GM21576 (cell line): ENCODE measurements at regions not wholly inside any gene's neighbourhood (a gene's known extent, or its start where the extent isn't known, plus 50 kb on each side); places are given as distances from the start of the nearest gene placed in this dataset.
"Not testable (repeated sequence)": the region's sequence is repeated elsewhere in the genome, so short reads cannot be mapped to it uniquely, and the experiment has no call there.

Source experiments
- ATAC-seq: cut with Tn5 transposase; IDR thresholded peaks from one replicate; pipeline ENCODE4 v1.9.1; 2021; ENCODE audit warnings: mild to moderate bottlenecking, moderate library complexity; ENCODE audit not compliant: unreplicated experiment

DNA sequence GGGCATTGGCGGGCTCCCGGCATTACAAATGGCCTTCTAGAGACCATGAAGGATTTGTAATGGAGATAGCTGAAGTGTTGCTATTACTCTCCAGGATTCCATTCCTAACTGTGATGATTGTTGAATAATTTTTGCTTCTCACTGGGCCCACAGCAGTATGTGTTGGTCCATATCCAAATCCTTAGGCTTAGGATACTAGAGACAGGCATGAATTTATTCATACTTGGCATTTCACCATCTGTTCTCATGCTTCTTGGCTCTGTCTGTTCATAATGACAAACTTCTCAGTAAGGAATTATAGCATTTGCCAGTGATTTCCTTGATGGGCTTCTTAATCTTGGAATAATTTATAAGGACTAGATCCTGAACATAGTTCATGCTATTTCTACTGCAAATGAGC is 832.9 kb downstream of the C12orf50 start:
- no peak for ATAC-seq

DNA sequence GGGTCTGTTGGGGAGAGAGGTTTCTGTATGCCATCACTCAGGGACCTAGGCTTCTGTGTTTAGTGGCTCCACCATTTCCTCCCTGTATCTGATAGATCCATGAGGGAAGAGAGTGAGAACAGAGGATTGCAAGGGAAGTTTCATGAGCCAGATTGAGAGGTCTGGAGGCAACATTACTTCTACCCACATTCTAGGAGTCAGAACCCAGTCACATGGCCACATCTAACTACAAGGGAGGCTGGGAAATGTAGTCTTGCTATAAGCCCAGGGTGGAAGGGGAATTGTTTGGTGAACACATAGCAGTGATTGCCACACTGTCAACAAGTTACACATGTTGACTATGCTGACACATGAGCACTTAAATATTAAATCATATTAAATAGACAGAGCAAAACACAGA is 834.8 kb downstream of the C12orf50 start:
- ATAC-seq, result not testable (repeated sequence)

DNA sequence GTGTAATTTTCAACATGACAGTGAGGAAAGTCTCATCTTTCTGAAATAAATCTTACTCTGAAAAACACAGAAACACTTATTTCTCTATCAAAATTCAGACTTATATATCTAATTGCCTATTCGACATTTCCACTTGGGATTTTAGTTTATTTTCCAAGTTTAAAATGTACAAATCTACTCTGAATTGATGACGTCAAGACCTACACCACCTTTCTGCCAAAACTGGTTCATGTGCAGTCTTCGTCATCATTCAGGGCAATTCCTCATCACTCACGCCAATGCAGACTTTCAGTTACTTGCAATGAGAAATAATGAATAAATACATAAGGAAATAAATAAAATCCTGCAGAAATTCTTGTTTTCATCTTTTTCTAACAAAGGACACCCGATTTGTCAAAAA is 843.8 kb downstream of the C12orf50 start:
- no peak for ATAC-seq

DNA sequence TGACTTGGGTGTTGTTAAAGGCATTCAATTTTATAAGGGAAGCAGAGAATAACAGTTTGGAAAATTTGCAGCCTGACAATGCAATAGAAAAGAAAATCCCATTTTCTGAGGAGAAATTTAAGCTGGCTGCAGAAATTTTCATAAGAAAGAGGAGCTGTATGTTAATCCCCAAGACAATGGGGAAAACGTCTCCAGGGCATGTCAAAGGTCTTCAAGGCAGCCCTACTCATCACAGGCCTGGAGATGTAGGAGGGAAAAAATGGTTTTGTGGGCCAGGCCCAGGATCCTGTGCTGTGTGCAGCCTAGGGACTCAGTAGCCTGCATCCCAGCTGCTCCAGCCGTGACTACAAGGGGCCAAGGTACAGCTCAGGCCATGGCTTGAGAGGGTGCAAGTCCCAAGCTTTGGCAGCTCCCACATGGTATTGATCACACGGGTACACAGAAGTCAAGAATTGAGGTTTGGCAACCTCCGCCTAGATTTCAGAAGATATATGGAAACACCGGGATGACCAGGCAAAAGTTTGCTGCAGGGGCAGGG is 846.4 kb downstream of the C12orf50 start:
- no peak for ATAC-seq

DNA sequence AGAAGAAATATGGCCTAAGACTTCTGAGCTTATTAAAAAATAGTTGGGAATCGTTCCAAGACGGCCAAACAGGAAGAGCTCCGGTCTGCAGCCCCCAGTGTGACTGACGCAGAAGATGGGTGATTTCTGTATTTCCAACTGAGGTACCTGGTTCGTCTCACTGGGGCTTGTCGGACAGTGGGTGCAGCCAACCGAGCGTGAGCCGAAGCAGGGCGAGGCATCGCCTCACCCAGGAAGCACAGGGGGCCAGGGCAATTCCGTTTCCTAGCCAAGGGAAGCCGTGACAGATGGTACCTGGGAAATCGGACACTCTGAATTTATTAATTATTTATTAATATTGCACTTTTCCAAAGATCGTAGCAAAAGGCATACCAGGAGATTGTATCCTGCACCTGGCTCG is 857.8 kb downstream of the C12orf50 start:
- no peak for ATAC-seq

DNA sequence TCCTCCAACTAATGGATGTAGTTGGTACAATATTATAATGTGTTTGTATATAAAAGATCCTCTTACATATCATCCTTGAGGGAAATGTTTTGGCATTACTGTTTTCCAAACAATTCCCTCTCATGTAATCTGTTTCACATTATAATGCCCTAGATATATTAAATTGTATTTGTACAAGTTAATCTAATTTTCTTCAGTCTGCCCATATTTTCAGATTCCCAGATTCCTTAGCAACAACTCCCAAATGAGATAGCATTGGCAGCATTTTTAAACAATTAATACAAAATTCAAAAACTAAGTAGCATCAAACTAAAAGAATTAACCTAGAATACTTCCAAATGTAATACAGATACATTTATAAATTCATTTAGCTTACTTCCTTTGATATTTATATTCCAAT is 860.2 kb downstream of the C12orf50 start:
- no peak for ATAC-seq

DNA sequence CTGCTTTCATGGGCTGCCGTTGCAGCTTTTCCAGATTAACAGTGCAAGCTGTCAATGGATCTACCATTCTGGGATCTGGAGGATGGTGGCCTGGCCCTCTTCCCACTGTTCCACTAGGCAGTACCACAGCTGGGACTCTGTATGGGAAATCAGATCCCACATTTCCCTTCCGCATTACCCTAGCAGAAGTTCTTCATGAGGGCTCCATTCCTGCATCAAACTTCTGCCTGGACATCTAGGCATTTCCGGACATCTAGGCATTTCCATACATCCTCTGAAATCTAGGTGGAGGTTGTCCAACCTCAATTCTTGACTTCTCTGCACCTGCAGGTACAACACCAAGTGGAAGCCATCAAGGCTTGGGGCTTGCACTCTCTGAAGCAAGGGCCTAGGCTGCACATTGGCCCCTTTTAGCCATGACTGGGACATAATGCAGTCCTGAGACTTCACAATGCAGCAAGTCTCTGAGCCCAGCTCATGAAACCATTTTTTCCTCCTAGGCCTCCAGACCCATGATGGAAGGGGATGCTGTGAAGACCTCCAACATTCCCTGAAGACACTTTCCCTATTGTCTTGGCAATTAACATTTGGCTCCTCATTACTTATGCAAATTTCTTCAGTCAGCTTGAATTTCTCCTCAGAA is 863.3 kb downstream of the C12orf50 start:
- no peak for ATAC-seq

DNA sequence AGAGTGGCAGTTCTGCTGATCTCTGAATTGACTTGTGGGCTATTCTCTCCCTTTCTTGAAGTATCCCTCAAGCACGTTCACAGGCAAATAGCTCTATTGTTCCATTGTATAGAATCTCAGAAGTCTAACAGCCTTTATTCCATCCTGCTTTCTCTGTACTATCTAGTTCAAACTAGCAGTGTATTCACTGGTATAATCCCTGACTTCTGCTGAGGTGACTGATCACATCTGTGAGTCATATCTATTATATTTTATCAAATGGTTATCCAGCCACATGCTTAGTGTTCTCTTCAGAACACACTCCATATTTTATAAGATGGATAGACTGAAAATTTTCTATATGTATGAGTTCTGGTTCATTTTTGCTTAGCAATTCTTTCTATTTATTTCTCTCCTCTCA is 866.1 kb downstream of the C12orf50 start:
- no peak for ATAC-seq

DNA sequence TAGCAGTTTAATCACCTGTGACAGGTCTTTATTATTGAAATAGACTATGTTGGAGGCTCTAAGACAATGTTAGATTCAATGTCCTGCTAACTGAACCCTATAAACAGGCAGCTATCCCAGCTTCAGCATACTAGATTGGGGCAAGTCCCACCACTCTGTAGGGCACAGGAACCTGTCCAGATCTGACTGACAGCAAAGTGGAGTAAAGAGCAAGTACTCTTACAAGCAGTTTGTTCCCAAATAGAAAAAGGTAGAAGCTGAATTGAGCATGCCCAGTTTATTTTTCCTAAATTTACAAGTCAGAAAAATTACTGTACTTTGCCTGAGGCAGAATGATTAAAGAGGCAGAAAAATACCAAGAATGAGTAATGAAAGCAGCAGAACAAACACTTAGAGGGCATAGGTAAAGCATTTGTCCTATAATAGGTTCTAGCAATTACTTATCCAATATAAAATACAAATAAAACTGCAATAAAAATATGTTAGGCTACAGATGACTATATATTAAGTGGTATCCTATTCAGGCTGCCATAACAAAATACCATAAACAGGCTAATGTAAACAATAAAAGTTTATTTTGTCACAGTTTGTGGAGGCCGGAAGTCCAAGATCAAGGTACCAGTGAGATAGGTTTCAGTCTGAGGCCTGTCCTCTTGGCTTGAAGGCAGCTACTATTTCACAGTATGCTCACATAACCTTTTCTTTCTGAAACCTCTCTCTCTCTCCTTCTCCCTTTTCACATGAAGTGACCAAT is 868.2 kb downstream of the C12orf50 start:
- no peak for ATAC-seq

DNA sequence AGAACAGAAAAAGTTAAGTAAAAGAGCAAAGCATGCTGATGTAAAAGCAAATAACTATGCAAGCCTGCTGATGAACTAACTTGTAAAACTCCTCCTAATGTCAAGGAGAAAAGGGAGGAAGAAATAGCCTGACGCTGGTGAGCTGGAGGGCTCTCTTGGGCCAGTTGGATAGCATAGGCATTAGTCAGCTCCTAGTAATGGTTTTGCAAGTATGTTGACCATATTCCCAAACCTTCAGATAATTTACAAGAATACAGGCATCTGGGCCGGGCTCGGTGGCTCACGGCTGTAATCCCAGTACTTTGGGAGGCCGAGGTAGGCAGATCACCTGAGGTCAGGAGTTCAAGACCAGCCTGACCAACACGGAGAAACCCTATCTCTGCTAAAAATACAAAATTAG is 871.4 kb downstream of the C12orf50 start:
- ATAC-seq, result no peak

DNA sequence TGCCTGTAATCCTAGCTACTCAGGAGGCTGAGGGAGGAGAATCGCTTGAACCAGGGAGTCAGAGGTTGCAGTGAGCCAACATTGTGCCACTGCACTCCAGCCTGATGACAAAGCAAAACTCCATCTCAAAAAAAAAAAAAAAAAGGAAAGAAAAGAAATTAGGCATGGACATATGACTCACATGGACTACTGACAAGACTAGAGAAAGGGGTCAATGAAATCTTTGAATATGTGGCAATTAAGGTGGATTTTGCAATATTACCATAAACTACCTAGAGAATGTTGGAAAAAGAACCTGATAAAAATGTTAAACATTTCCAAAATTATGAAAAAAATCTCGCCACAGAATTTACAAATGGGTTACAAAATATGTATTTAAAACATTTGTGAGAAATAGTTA is 873.6 kb downstream of the C12orf50 start:
- ATAC-seq, result no peak

DNA sequence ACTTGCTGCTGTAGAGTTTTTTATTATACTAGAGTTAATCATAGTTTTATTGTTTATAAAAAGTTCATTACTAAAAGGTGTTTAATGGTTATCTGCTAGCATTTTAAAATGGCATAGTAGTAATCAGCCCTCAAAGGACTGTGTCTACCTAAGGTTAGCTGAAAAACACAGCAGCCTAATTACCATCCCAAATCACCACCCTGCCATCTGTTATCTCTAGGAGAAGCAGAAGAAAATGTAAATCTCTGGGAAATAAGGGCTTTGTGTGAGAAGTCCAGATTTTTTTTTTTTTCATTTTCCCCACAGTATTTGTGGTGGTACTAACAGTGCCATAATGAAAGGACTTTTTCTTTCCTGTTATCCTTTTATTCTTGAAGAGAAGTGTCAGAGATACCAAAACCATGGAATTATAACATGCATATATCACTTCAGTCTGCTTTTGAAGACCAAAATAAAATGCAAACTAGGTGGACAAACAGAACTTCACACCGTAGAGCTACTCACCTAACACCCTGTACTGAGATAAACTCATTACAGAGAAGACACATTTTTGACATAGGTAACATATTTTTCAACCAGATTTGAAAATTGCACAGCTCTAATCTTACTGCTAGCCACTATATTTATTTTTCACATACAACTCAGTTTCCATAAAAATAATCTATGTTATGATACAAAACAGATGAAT is 876.2 kb downstream of the C12orf50 start:
- ATAC-seq, result no peak

DNA sequence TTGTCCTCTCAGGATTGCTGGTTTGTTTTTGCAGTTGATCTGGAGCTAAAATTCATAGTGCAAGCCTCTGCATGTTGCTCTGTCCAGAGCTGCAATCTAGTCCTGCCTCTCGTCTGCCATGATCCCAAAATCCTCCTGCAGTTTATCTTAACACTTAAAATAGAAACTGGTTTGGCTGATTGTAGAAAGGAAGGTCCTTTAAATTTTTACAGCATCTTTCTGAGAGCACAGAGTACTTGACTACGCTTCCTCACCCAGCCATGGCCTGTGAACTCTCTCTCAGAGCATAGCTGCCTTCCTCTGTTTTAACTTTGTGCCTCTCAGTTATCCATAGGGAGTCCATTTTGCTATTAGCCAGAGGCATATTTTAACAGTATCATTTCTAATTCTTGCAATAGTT is 877.1 kb downstream of the C12orf50 start:
- no peak for ATAC-seq

DNA sequence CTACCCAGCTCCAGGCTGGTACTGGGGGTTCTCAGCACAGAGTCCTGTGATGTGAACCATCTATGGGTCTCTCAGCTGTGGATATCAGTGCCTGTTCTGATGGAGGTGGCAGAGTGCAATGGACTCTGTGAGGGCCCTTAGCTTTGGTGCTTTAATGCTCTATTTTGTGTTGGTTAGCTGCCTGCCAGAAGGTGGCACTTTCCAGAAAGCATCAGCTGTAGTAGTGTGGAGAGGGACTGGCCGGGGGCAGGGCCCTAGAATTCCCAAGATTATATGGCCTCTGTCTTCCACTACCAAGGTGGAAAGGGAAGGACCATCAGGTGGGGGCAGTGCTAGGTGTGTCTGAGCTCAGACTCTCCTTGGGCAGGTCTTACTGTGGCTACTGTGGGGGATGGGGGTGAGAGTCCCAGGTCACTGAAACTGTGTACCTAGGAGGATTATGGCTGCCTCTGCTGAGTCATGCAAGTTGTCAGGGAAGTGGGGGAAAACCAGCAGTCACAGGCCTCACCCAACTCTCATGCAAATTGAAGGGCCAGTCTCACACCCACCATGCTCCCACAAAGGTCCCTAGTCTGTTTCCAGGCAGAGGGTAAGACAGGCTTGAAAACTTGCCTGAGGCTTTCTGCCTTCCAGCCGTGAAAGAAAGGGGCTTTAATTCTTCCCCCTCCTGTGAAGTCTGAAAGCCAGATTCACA is 878.1 kb downstream of the C12orf50 start:
- peak; percentile 64 for ATAC-seq

DNA sequence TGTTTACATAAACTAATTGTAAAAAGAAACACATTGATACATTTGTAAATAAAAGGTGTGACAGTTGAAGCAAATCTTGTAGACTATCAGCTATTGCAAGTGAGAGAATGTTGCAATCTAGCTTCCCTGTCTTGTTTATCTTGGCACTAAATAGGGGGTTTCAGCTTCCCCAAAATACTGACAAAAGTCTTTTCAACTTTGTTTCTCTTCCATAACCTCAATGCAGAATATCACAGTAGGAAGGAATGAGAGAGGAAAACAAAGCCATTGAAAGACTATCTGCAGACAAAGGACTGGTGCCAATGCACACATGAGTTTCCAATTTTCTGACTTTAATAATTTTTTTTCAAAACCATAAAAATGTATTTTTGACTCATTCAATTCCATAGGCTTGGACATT is 886.2 kb upstream of the MGAT4C start:
- no peak for ATAC-seq

DNA sequence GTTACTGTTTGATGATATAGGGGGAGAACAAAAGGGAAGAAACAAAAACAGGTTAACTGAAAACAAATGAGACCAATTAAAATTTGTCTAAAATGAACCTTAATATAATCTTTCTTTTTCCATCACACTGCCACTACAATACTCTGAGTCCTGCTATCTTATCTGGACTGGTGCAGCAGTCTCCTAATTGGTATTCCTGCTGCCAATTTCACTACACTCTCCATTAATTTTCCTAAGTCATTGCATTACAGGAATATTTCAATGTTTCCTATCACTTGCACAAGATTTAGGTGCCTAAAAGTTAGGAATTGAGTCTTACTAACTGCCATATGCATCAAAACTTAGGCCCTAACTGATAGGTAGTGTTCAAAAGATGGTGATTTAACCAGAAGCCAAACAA is 884.9 kb upstream of the MGAT4C start:
- no peak for ATAC-seq

DNA sequence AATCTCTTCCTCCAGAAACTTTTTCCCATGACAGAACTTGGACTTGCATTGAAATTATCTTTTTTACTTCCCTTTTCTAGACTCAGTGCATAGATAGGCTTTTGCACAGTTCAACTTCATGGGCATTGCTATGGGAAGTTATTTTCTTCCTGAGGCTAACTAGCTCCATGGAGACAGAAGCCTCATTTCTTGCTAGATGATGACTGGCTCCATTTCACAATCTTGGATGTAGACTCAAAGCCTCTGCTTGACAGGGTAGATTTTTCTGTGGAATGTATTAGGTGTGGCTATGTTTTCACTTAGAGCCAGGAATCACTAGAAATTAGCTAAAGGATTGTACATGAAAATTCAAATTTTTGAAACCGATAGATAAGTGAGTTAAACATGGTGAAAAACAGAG is 884.1 kb upstream of the MGAT4C start:
- no peak for ATAC-seq

DNA sequence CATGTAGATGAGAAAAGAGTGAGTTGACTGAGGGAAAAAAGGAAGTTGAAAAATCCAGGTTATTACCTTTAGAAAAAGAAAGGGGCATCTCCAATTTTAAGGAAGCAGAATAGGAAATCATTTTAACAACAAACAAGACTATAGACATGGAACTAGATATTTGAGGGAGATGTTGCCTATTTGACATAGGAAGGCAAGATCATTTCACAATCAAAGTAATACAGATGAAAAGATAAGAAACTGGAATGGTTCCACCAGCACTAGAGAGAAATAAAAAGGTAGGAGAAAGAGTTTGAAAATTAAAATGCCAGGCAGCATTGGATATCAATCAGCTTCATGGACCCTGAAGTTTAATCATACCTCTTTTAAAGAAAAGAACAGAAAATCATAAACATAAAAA is 881.0 kb upstream of the MGAT4C start:
- no peak for ATAC-seq

DNA sequence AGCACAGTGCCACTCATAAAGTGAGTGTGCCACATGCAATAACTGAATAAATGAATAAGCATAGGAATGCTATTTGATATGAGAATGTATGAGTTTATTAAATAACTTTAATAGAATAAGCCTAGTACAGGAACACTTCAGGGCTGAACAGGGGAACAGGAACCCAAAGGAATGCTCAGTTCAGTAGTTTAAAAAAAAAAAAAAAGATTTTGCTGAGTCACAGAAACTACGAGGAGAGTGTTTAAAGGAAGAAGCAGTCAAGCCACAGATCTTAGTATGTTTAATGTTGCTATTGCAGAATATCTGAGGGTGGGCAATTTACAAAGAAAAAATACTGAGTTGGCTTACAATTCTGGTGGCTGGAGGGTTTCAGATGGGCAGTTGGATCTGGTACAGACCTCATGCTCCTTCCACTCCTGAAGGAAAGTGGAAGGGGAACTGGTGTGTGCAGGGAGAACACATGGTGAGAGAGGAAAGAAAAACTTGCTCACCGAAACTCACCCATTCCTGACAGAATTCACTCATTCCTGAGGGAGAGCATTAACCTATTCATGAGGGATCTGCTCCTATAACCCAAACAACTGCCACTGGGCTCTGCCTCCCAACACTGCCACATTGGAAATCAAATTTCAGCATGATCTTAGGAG is 880.3 kb upstream of the MGAT4C start:
- no peak for ATAC-seq

DNA sequence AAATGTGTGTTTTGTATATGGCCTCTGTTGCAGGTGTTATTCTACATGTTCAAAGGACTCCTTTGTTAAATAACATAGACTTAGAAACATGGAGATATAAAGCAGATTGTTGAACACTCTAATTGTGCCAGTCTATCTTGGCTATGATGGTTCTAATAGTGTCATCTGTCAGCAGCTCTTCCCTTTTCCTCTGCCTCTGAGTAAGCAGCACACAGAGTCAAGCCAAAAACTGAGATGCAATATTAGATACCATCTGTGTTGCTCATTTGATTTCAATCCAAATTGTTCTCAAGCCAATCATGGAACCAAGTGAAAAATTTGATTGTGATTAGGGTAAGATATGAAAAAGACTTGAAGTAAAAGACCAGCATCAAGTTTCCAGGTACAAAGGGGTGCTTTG is 871.1 kb upstream of the MGAT4C start:
- ATAC-seq, result no peak

DNA sequence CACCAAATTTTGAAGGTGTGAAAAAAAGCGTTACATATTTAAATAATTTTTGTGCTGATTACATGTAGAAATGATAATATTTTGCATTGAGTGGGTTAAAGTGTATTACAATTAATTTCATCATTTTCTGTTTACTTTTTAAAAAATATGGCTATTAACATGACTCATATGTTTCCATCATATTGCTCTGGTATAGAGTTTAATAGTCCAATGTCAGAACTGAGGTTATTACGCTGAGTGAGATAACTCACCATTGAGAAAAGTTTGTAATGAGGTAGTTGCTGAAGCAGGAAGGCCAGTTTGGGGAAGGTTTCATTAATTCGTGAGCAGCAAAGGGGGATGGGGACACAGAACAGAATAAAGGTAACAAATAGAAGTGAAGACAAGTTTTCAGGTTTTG is 865.7 kb upstream of the MGAT4C start:
- no peak for ATAC-seq
